ENCODE measurements at regions not wholly inside any gene's neighbourhood (a gene's known extent, or its start where the extent isn't known, plus 50 kb on each side); places are given as distances from the start of the nearest gene placed in this dataset.

GRCh38 chr18:43934781-43935471 is 657.6 kb upstream of the SYT4 start:
- Histone ChIP-seq H2AFZ (ENCODE audit: low read depth, low read length, poor library complexity, severe bottlenecking) (no peak overlapping the region), H3K9ac (ENCODE audit: low read length) (no peak overlapping the region), H4K20me1 (ENCODE audit: insufficient read depth) (no peaks in the 10 kb centered on the region), H3K4me2 (ENCODE audit: low read length) (no peak overlapping the region), H3K27me3 (ENCODE audit: insufficient read depth, low read length) (no peaks in the 10 kb centered on the region), H3K27ac (ENCODE audit: low read depth, low read length) (no peak overlapping the region), H3K9me3 (ENCODE audit: control insufficient read depth in 1 of 2, insufficient read depth in 1 of 2, low read depth in 1 of 2, low read length in 2 of 2) (peaks cover 3 to 26% of the 10 kb centered on the region in 2 experiments; a peak in 3 of 4 replicates), H3K79me2 (ENCODE audit: insufficient read depth, low read length) (no peaks in the 10 kb centered on the region), H3K4me3 (replicated peaks in 1 of 2; ENCODE audit: low read depth in 1 of 2, low read length in 2 of 2) (no peak overlapping the region), H3K36me3 (ENCODE audit: control insufficient read depth in 1 of 2, insufficient read depth in 2 of 2, low read length in 2 of 2) (no peaks in the 10 kb centered on the region), H3K4me1 (ENCODE audit: control insufficient read depth in 1 of 2, insufficient read depth in 2 of 2, low read length in 2 of 2) (no peaks in the 10 kb centered on the region), H3K9me2 (ENCODE audit: insufficient read depth) (no peaks in the 10 kb centered on the region)
- ChIA-PET POLR2A (no interaction called here), RAD21 (ENCODE audit: low non-redundant PET in 1 of 2, low total read pairs in 2 of 2, uncharacterized antibody in 2 of 2, unreplicated experiment in 2 of 2) (no interaction called here), CTCF (no interaction called here)
- no peak for TF ChIP-seq ZBTB33 (IDR thresholded peaks at IDR 0.05; ENCODE audit: extremely low read depth, insufficient replicate concordance, low read length)
- no peak for TF ChIP-seq CEBPB (IDR thresholded peaks at IDR 0.05; ENCODE audit: low read depth)
- TF ChIP-seq EZH2 (IDR thresholded peaks at IDR 0.05), result no peak
- no peak for TF ChIP-seq TCF7L2 (IDR thresholded peaks at IDR 0.05; ENCODE audit: borderline replicate concordance, extremely low read depth, insufficient read depth, insufficient read length)
- TF ChIP-seq EZH2phosphoT487 (IDR thresholded peaks at IDR 0.05; ENCODE audit: borderline replicate concordance), result no peak
- TF ChIP-seq POLR2AphosphoS5 (IDR thresholded peaks at IDR 0.05; ENCODE audit: low read depth, low read length), result no peak
- TF ChIP-seq SIN3A (IDR thresholded peaks at IDR 0.05; ENCODE audit: low read depth), result no peak
- no peak for TF ChIP-seq SP1 (IDR thresholded peaks at IDR 0.05; ENCODE audit: low read depth)
- TF ChIP-seq ZFX (IDR thresholded peaks at IDR 0.05), result no peak
- no peak for TF ChIP-seq POLR2A (IDR thresholded peaks at IDR 0.05; ENCODE audit: borderline replicate concordance, extremely low read depth, insufficient read depth, insufficient read length)
- no peak for TF ChIP-seq ELF1 (IDR thresholded peaks at IDR 0.05; ENCODE audit: borderline replicate concordance, low read depth)
- TF ChIP-seq REST (IDR thresholded peaks at IDR 0.05; ENCODE audit: low read depth), result no peak
- no peak for TF ChIP-seq JUND (IDR thresholded peaks at IDR 0.05)
- no peak for TF ChIP-seq SRF (IDR thresholded peaks at IDR 0.05; ENCODE audit: low read depth)
- no peak for TF ChIP-seq RAD21 (IDR thresholded peaks at IDR 0.05; ENCODE audit: low read depth)
- BruUV-seq (replicated peaks), result no TSS peak
- DNase-seq (ENCODE audit: low read depth, low spot score) (no peak), ATAC-seq (no peak)
- intact Hi-C loops (cut with micrococcal nuclease), result no loop called here

Data from HCT116 (cell line).